Sigmoid colon (tissue), 4 donors: ENCODE measurements at regions not wholly inside any gene's neighbourhood (a gene's known extent, or its start where the extent isn't known, plus 50 kb on each side); places are given as distances from the start of the nearest gene placed in this dataset.

Experiments used
- CTCF ChIP-seq, 4 experiments: fragments of 450-650 bp in 3 of 4; fragments of 200-600 bp in 1 of 4; IDR thresholded peaks; one replicate each; pipeline ENCODE4 v1.5.1; 2016 to 2019; ENCODE audit warnings: antibody characterized with exemption in 4 of 4, mild to moderate bottlenecking in 3 of 4, moderate library complexity in 2 of 4
- EP300 ChIP-seq, 4 donors: sonication (generic); formaldehyde crosslinking; IDR thresholded peaks; one replicate each; pipeline ENCODE4 v1.6.1; 2017; ENCODE audit warnings: antibody characterized with exemption in 4 of 4
- POLR2A ChIP-seq, 2 donors: fragments of 450-650 bp; IDR thresholded peaks; one replicate each; pipeline ENCODE4 v1.6.1; 2016; ENCODE audit warnings: antibody characterized with exemption in 2 of 2, mild to moderate bottlenecking in 2 of 2, moderate library complexity in 2 of 2
- POLR2AphosphoS5 ChIP-seq, 4 donors: sonication (generic); formaldehyde crosslinking; IDR thresholded peaks; one replicate each; pipeline ENCODE4 v1.6.1; 2017; ENCODE audit warnings: antibody characterized with exemption in 4 of 4

GRCh38 chr13:39926345-39926744, 270.9 kb downstream of the COG6 start:
- no peak for TF ChIP-seq POLR2AphosphoS5 (IDR thresholded peaks at IDR 0.05)
- TF ChIP-seq EP300 (IDR thresholded peaks at IDR 0.05): no peak
- no peak for TF ChIP-seq CTCF (IDR thresholded peaks at IDR 0.05)
- TF ChIP-seq POLR2A (IDR thresholded peaks at IDR 0.05): no peak
